CD4-positive, alpha-beta T cell (primary cell): ENCODE measurements at regions not wholly inside any gene's neighbourhood (a gene's known extent, or its start where the extent isn't known, plus 50 kb on each side); places are given as distances from the start of the nearest gene placed in this dataset.

ENCODE experiments used
- ATAC-seq: fragments of 200-7000 bp; cut with Tn5 transposase; one replicate; pipeline ENCODE4 v1.10.0; 2022; ENCODE audit warnings: mild to moderate bottlenecking; ENCODE audit not compliant: poor library complexity
- CTCF ChIA-PET: fragments of 350-600 bp; sonication (Branson Sonifier 250); formaldehyde crosslinking; loops from one replicate; lab custom pipeline; 2021; ENCODE audit warnings: antibody characterized with exemption, inconsistent platforms; lab: Charles Lee
- POLR2A ChIA-PET: fragments of 350-600 bp; sonication (Branson Sonifier 250); formaldehyde crosslinking; loops from one replicate; lab custom pipeline; 2021; ENCODE audit warnings: antibody characterized with exemption, inconsistent platforms; lab: Charles Lee
- DNase-seq, 14 experiments: peaks; one replicate each; pipeline ENCODE4 v3.0.0-alpha.2; 2013 to 2020; ENCODE audit warnings: mixed read lengths in 2 of 14
- H3K27ac ChIP-seq, 2 donors: one replicate each; pipeline versions ENCODE4 v1.5.1 to v1.7.0; 2013; ENCODE audit warnings: low read length in 2 of 2, low read depth in 1 of 2, mild to moderate bottlenecking in 1 of 2
- H3K27me3 ChIP-seq, 2 experiments: 1 replicate in 1 of 2; 2 replicates in 1 of 2; pipeline versions ENCODE4 v1.6.1 to v1.7.0; 2013; ENCODE audit warnings: low read length in 2 of 2, control low read depth in 1 of 2, mild to moderate bottlenecking in 1 of 2, moderate library complexity in 1 of 2; ENCODE audit not compliant: insufficient read depth in 2 of 2, control insufficient read depth in 1 of 2
- H3K36me3 ChIP-seq: one replicate; pipeline ENCODE4 v1.6.1; 2013; ENCODE audit warnings: low read length, control low read depth; ENCODE audit not compliant: insufficient read depth
- H3K4me1 ChIP-seq: one replicate; pipeline ENCODE4 v1.6.1; 2013; ENCODE audit warnings: low read length, control low read depth; ENCODE audit not compliant: insufficient read depth
- H3K4me3 ChIP-seq: one replicate; pipeline ENCODE4 v1.5.1; 2013; ENCODE audit warnings: mild to moderate bottlenecking, low read length, moderate library complexity
- H3K9me3 ChIP-seq, 2 experiments: 1 replicate in 1 of 2; 2 replicates in 1 of 2; pipeline versions ENCODE4 v1.6.1 to v1.7.0; 2013; ENCODE audit warnings: low read length in 2 of 2, mild to moderate bottlenecking in 2 of 2, control low read depth in 1 of 2, moderate library complexity in 1 of 2; ENCODE audit not compliant: control insufficient read depth in 1 of 2, insufficient read depth in 1 of 2
- H3K27ac Mint-ChIP-seq: one replicate; pipeline ENCODE4 v1.8.0; 2020; ENCODE audit warnings: mixed read lengths
- H3K27me3 Mint-ChIP-seq: one replicate; pipeline ENCODE4 v1.8.0; 2021; ENCODE audit warnings: mixed read lengths
- H3K36me3 Mint-ChIP-seq: one replicate; pipeline ENCODE4 v1.8.0; 2021; ENCODE audit warnings: low read depth, mixed read lengths
- H3K4me1 Mint-ChIP-seq: one replicate; pipeline ENCODE4 v1.8.0; 2021; ENCODE audit warnings: low read depth, mixed read lengths
- H3K4me3 Mint-ChIP-seq: one replicate; pipeline ENCODE4 v1.8.0; 2020; ENCODE audit warnings: mild to moderate bottlenecking, mixed read lengths
- H3K9me3 Mint-ChIP-seq: one replicate; pipeline ENCODE4 v1.8.0; 2020; ENCODE audit warnings: mixed read lengths
- intact Hi-C, 2 experiments: fragments of 100-400 bp; cut with DNase I in 1 of 2; cut with micrococcal nuclease in 1 of 2; formaldehyde crosslinking; loops; one replicate each; pipeline versions ENCODE4 v1.15.1 to v1.9.0; 2023 to 2025; cut with DNase I, micrococcal nuclease
- TF ChIP-seq, protein P1 (sequence below): fragments of 200-600 bp; IDR thresholded peaks from one replicate; pipeline ENCODE4 v1.8.0; 2022; ENCODE audit warnings: antibody characterized with exemption, mild to moderate bottlenecking

DNA sequence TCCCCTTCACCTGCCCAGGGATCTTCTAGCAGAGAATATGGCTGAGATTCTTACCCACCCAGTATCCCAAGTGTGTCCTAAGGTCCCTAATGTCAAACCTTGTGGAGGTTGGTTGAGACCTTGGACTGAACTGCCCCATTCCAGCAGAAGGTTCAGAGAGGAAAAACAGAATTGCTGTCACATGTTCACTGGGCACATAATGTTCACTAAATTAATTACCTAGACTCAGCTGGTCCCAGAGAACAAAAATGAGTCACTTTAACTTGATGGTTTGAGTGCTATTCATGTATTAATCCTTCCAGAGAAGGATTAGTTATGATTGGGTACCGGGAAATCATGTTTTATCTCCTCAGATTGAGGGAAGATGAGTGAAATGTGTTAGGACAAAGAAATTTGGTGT, 171.3 kb upstream of the GADL1 start:
- Histone ChIP-seq H3K27me3 (no peaks in the 10 kb centered on the region), H3K9me3 (no peaks in the 10 kb centered on the region), H3K4me3 (no peak overlapping the region), H3K36me3 (no peaks in the 10 kb centered on the region), H3K4me1 (no peaks in the 10 kb centered on the region), H3K27ac (no peak overlapping the region)
- ChIA-PET CTCF (no interaction called here), POLR2A (no interaction called here)
- peaks cover 3% of the 10 kb centered on the region for H3K9me3 Mint-ChIP-seq
- TF ChIP-seq, protein P1, sequence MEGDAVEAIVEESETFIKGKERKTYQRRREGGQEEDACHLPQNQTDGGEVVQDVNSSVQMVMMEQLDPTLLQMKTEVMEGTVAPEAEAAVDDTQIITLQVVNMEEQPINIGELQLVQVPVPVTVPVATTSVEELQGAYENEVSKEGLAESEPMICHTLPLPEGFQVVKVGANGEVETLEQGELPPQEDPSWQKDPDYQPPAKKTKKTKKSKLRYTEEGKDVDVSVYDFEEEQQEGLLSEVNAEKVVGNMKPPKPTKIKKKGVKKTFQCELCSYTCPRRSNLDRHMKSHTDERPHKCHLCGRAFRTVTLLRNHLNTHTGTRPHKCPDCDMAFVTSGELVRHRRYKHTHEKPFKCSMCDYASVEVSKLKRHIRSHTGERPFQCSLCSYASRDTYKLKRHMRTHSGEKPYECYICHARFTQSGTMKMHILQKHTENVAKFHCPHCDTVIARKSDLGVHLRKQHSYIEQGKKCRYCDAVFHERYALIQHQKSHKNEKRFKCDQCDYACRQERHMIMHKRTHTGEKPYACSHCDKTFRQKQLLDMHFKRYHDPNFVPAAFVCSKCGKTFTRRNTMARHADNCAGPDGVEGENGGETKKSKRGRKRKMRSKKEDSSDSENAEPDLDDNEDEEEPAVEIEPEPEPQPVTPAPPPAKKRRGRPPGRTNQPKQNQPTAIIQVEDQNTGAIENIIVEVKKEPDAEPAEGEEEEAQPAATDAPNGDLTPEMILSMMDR, result no peak
- DNase-seq, result no peak
- no peaks in the 10 kb centered on the region for H3K36me3 Mint-ChIP-seq
- no peaks in the 10 kb centered on the region for H3K4me1 Mint-ChIP-seq
- no peak for ATAC-seq
- intact Hi-C loops, result no loop called here
- H3K27ac Mint-ChIP-seq, result no peak overlapping the region
- no peak overlapping the region for H3K4me3 Mint-ChIP-seq
- H3K27me3 Mint-ChIP-seq, result no peaks in the 10 kb centered on the region

DNA sequence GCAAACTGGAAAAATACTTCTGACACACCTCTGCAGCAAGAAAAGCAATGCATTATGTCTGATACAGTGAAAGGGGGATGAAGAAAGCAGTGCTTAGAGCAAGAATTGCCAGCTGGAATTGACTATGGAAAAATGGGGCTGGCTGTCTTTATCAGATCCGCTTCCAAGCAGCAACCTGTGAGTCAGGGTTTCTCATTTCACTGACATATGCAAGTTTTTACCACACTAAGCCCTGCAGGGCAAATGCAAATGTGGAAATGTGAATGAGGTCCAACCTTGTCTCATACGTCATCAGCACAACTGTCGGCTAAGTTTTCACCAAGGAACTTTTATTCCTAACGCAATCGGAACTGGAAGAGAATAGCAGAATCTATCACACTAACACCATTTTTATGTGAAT, 172.5 kb upstream of the GADL1 start:
- Mint-ChIP-seq H3K27me3 (no peaks in the 10 kb centered on the region), H3K4me3 (no peak overlapping the region), H3K36me3 (no peaks in the 10 kb centered on the region), H3K27ac (no peak overlapping the region), H3K4me1 (no peaks in the 10 kb centered on the region), H3K9me3 (peaks cover 8% of the 10 kb centered on the region)
- CTCF ChIA-PET, result no interaction called here
- no peaks in the 10 kb centered on the region for H3K27me3 ChIP-seq
- DNase-seq (no peak), ATAC-seq (no peak)
- H3K27ac ChIP-seq, result no peak overlapping the region
- TF ChIP-seq, protein P1, result no peak
- POLR2A ChIA-PET, result no interaction called here
- intact Hi-C loops, result no loop called here
- no peak overlapping the region for H3K4me3 ChIP-seq
- no peaks in the 10 kb centered on the region for H3K4me1 ChIP-seq
- H3K36me3 ChIP-seq, result no peaks in the 10 kb centered on the region
- no peaks in the 10 kb centered on the region for H3K9me3 ChIP-seq

DNA sequence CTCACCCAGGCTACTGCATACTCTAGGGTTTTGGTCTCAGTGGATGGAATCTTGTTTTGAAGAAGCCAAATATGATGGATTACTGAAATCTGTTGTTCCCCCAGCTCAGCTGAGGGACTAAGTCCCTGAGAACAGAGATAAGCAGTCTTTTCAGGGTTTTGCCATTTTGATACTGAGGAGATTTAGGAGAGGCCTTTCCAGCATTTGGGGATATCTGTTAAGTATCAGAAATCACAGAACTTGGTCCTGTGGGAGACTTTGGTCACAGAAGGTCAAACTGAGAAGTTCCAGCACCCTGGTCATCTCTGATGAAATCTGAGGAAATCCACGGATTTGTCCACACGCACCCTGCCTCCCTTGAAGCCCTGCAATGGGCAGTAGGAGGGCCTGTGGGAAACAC, 181.0 kb upstream of the GADL1 start:
- ATAC-seq (no peak), DNase-seq (no peak)
- H3K4me1 Mint-ChIP-seq, result no peaks in the 10 kb centered on the region
- no peaks in the 10 kb centered on the region for H3K27me3 Mint-ChIP-seq
- TF ChIP-seq, protein P1, result no peak
- H3K4me3 ChIP-seq, result no peak overlapping the region
- intact Hi-C loops, result no loop called here
- ChIA-PET POLR2A (no interaction called here), CTCF (no interaction called here)
- H3K9me3 ChIP-seq, result no peaks in the 10 kb centered on the region
- H3K27ac ChIP-seq, result no peak overlapping the region
- no peaks in the 10 kb centered on the region for H3K36me3 Mint-ChIP-seq
- H3K4me1 ChIP-seq, result peaks cover 2% of the 10 kb centered on the region
- no peaks in the 10 kb centered on the region for H3K36me3 ChIP-seq
- no peaks in the 10 kb centered on the region for H3K27me3 ChIP-seq
- H3K9me3 Mint-ChIP-seq, result peaks cover 11% of the 10 kb centered on the region
- no peak overlapping the region for H3K27ac Mint-ChIP-seq
- H3K4me3 Mint-ChIP-seq, result no peak overlapping the region
